Fibroblast of mammary gland (primary cell): ENCODE measurements at regions not wholly inside any gene's neighbourhood (a gene's known extent, or its start where the extent isn't known, plus 50 kb on each side); places are given as distances from the start of the nearest gene placed in this dataset.

ENCODE experiments used
- DNase-seq: peaks from one replicate; pipeline ENCODE4 v3.0.0-alpha.2; 2010; ENCODE audit warnings: low read depth
- H3K4me3 ChIP-seq: 2 replicates; pipeline ENCODE4 v1.5.1; 2011; ENCODE audit warnings: low read depth, mild to moderate bottlenecking, low read length, moderate library complexity; ENCODE audit not compliant: control insufficient read depth
- TF ChIP-seq, protein P1 (sequence below): conservative IDR thresholded peaks from 2 replicates; pipeline ENCODE4 v1.5.1; 2011; ENCODE audit warnings: low read depth, low read length, inconsistent platforms; ENCODE audit not compliant: control insufficient read depth, insufficient read depth

- no peak for DNase-seq
- TF ChIP-seq, protein P1, sequence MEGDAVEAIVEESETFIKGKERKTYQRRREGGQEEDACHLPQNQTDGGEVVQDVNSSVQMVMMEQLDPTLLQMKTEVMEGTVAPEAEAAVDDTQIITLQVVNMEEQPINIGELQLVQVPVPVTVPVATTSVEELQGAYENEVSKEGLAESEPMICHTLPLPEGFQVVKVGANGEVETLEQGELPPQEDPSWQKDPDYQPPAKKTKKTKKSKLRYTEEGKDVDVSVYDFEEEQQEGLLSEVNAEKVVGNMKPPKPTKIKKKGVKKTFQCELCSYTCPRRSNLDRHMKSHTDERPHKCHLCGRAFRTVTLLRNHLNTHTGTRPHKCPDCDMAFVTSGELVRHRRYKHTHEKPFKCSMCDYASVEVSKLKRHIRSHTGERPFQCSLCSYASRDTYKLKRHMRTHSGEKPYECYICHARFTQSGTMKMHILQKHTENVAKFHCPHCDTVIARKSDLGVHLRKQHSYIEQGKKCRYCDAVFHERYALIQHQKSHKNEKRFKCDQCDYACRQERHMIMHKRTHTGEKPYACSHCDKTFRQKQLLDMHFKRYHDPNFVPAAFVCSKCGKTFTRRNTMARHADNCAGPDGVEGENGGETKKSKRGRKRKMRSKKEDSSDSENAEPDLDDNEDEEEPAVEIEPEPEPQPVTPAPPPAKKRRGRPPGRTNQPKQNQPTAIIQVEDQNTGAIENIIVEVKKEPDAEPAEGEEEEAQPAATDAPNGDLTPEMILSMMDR: no peak
- no peak overlapping the region for H3K4me3 ChIP-seq
Observed at GRCh38 chr5:7221041-7221440, 174.9 kb upstream of the ADCY2 start.

GRCh38 chr5:7225826-7226225 is 170.1 kb upstream of the ADCY2 start:
- no peak for DNase-seq
- H3K4me3 ChIP-seq: no peak overlapping the region
- TF ChIP-seq, protein P1: no peak

GRCh38 chr5:7242118-7242710 is 153.7 kb upstream of the ADCY2 start:
- DNase-seq: no peak
- TF ChIP-seq, protein P1: no peak
- H3K4me3 ChIP-seq: no peak overlapping the region

- TF ChIP-seq, protein P1: no peak
- no peak for DNase-seq
- no peak overlapping the region for H3K4me3 ChIP-seq
Observed at GRCh38 chr5:7244208-7244607, 151.7 kb upstream of the ADCY2 start.

DNA sequence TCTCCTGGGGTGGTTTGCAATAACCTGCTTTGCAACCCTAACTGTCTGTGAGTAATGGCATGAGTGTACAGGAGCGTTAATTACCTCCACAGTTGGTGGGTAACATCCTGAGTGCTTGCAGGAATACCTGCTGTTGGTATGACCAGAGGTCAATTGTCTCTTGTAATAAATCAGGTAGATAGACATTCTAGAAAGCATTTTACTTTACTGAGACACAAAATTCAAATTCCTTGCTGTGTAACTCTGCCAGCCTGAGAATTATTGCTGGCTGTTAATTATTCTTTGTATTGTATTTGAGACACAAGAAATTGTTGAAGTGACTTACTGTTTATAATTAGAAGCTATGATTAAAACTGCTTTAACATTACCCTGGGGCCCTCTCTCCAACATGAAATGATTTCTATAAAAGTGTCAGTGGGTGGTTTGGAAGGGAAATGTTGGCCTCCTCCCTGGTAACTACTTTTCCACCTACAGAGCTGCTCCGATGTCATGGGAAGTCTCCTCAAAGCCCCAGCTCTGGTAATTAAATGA is 150.8 kb upstream of the ADCY2 start:
- no peak overlapping the region for H3K4me3 ChIP-seq
- DNase-seq: no peak
- TF ChIP-seq, protein P1: no peak

GRCh38 chr5:7246287-7246686 is 149.7 kb upstream of the ADCY2 start:
- no peak overlapping the region for H3K4me3 ChIP-seq
- DNase-seq: no peak
- TF ChIP-seq, protein P1: no peak
